GM19238 (cell line): ENCODE measurements at regions not wholly inside any gene's neighbourhood (a gene's known extent, or its start where the extent isn't known, plus 50 kb on each side); places are given as distances from the start of the nearest gene placed in this dataset.
"Not testable (repeated sequence)": the region's sequence is repeated elsewhere in the genome, so short reads cannot be mapped to it uniquely, and the experiment has no call there.

ENCODE experiments used
- DNase-seq: peaks from one replicate; pipeline ENCODE4 v3.0.0; 2011; ENCODE audit warnings: low spot score; ENCODE audit not compliant: insufficient read length

- no peak for DNase-seq
Measured at GRCh38 chr5:167049771-167050567, 1241.5 kb upstream of the WWC1 start.

- no peak for DNase-seq
Measured at GRCh38 chr5:167050568-167051401, 1240.7 kb upstream of the WWC1 start.

- no peak for DNase-seq
Measured at GRCh38 chr5:167051402-167051768, 1240.1 kb upstream of the WWC1 start.

GRCh38 chr5:167052791-167053190 is 1238.7 kb upstream of the WWC1 start:
- no peak for DNase-seq

GRCh38 chr5:167057665-167058064 is 1233.8 kb upstream of the WWC1 start:
- DNase-seq: no peak

- no peak for DNase-seq
Measured at GRCh38 chr5:167061695-167062094, 1229.8 kb upstream of the WWC1 start.

GRCh38 chr5:167063116-167063515 is 1228.3 kb upstream of the WWC1 start:
- DNase-seq: no peak

GRCh38 chr5:167063788-167064187 is 1227.7 kb upstream of the WWC1 start:
- no peak for DNase-seq

GRCh38 chr5:167064198-167064776 is 1227.2 kb upstream of the WWC1 start:
- DNase-seq: no peak

GRCh38 chr5:167065794-167066193 is 1225.7 kb upstream of the WWC1 start:
- no peak for DNase-seq

GRCh38 chr5:167071981-167072610 is 1219.3 kb upstream of the WWC1 start:
- no peak for DNase-seq

GRCh38 chr5:167081561-167081960 is 1209.9 kb upstream of the WWC1 start:
- no peak for DNase-seq

GRCh38 chr5:167096816-167097215 is 1194.6 kb upstream of the WWC1 start:
- DNase-seq: no peak

GRCh38 chr5:167104351-167104750 is 1187.1 kb upstream of the WWC1 start:
- DNase-seq: no peak

GRCh38 chr5:167105941-167106340 is 1185.5 kb upstream of the WWC1 start:
- no peak for DNase-seq

GRCh38 chr5:167107684-167108083 is 1183.8 kb upstream of the WWC1 start:
- no peak for DNase-seq

GRCh38 chr5:167108266-167108665 is 1183.2 kb upstream of the WWC1 start:
- not testable (repeated sequence) for DNase-seq

- no peak for DNase-seq
Measured at GRCh38 chr5:167112556-167112955, 1178.9 kb upstream of the WWC1 start.

- DNase-seq: no peak
Measured at GRCh38 chr5:167122267-167122666, 1169.2 kb upstream of the WWC1 start.

GRCh38 chr5:167123126-167123525 is 1168.3 kb upstream of the WWC1 start:
- no peak for DNase-seq

- DNase-seq: no peak
Measured at GRCh38 chr5:167128581-167128980, 1162.9 kb upstream of the WWC1 start.
